T-helper 1 cell treated with Interleukin-12 subunit alpha and Interleukin-12 subunit beta and Interleukin-4 antibody, amounts not matched to agents 30 μg/mL and 1 μg/mL, for 36 hours (primary cell): ENCODE measurements at regions not wholly inside any gene's neighbourhood (a gene's known extent, or its start where the extent isn't known, plus 50 kb on each side); places are given as distances from the start of the nearest gene placed in this dataset.

Source experiments
- H3K27ac Mint-ChIP-seq: one replicate; pipeline ENCODE4 v1.8.0; 2021; ENCODE audit warnings: mild to moderate bottlenecking, mixed read lengths
- H3K27me3 Mint-ChIP-seq: one replicate; pipeline ENCODE4 v1.8.0; 2021; ENCODE audit warnings: low read depth, mixed read lengths
- H3K36me3 Mint-ChIP-seq: one replicate; pipeline ENCODE4 v1.8.0; 2021; ENCODE audit warnings: low read depth, mixed read lengths
- H3K4me1 Mint-ChIP-seq: one replicate; pipeline ENCODE4 v1.8.0; 2021; ENCODE audit warnings: low read depth, mixed read lengths
- H3K4me3 Mint-ChIP-seq: one replicate; pipeline ENCODE4 v1.8.0; 2021; ENCODE audit warnings: mild to moderate bottlenecking, moderate library complexity, mixed read lengths
- H3K9me3 Mint-ChIP-seq: one replicate; pipeline ENCODE4 v1.8.0; 2021; ENCODE audit warnings: mixed read lengths

DNA sequence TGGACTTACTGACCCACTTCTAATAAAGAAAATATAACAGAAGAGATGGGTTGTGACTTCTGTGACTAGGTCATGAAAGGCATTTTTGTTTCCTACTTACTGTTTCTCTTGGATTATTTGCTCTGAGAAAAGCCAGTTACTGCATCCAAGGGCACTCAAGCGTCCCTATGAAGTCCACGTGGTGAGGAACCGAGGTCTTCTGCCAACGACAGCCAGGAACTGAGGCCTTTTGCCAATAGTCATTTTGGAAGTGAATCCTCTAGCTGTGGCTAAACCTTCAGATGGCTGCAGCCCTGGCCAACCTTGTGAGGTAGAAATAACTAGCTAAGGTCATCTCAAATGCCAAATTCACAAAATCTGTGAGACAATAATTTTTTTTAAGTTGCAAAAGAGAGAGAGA, 449.8 kb upstream of the RGPD4 start:
- H3K4me1 Mint-ChIP-seq: no peaks in the 10 kb centered on the region
- H3K4me3 Mint-ChIP-seq: no peak overlapping the region
- H3K27ac Mint-ChIP-seq: no peak overlapping the region
- no peaks in the 10 kb centered on the region for H3K27me3 Mint-ChIP-seq
- H3K9me3 Mint-ChIP-seq: peaks cover 4% of the 10 kb centered on the region
- H3K36me3 Mint-ChIP-seq: no peaks in the 10 kb centered on the region

- peaks cover 4% of the 10 kb centered on the region for H3K9me3 Mint-ChIP-seq
- H3K4me1 Mint-ChIP-seq: no peaks in the 10 kb centered on the region
- H3K36me3 Mint-ChIP-seq: no peaks in the 10 kb centered on the region
- H3K4me3 Mint-ChIP-seq: no peak overlapping the region
- H3K27ac Mint-ChIP-seq: no peak overlapping the region
- no peaks in the 10 kb centered on the region for H3K27me3 Mint-ChIP-seq
Measured at GRCh38 chr2:107380912-107381311, 445.8 kb upstream of the RGPD4 start.

DNA sequence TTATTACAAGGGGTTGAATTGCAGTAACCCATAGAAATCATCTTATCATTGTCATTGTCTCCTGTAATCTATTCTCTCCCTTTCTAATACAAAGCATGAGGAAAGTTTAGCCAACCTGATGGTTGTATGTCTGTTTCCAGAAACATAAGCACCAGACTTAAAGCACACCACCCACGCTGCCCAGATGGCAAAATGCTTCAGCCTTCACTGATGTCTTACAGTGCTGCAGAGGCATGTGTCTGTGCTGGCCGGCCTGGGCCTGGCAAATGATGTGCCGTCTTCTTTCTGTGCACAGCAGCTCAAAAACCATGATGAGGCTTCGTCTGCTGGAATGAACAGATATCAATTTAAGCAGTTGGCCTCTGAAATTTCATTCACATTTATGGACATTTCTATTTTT, 443.0 kb upstream of the RGPD4 start:
- no peak overlapping the region for H3K4me3 Mint-ChIP-seq
- no peaks in the 10 kb centered on the region for H3K36me3 Mint-ChIP-seq
- no peak overlapping the region for H3K27ac Mint-ChIP-seq

DNA sequence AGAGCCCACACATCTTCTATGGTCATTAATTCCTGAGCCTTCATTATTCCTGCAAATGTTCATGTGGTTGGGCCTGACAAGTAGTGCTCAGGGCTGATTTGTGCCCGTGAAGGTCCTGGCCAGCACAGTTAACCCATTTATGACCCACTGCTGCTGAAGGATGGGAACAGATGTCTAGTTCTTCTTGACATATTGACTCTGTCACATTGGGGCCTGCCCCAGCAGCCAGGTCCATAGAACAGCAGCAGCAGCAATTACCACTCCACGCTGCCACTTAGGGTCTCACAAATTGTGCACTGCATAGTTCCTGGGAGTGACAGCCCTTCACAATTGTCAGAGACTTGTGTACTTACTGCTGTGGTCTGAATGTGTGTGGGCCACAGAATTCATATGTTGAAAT, 442.3 kb upstream of the RGPD4 start:
- H3K4me1 Mint-ChIP-seq: no peaks in the 10 kb centered on the region
- no peaks in the 10 kb centered on the region for H3K36me3 Mint-ChIP-seq
- no peak overlapping the region for H3K27ac Mint-ChIP-seq
- no peak overlapping the region for H3K4me3 Mint-ChIP-seq
- no peaks in the 10 kb centered on the region for H3K27me3 Mint-ChIP-seq
- H3K9me3 Mint-ChIP-seq: peaks cover 4% of the 10 kb centered on the region

More for the DNA sequence above, 443.0 kb upstream of the RGPD4 start:
- Mint-ChIP-seq H3K9me3 (peaks cover 4% of the 10 kb centered on the region), H3K4me1 (no peaks in the 10 kb centered on the region), H3K27me3 (no peaks in the 10 kb centered on the region)

- Mint-ChIP-seq H3K4me3 (no peak overlapping the region), H3K27me3 (no peaks in the 10 kb centered on the region), H3K9me3 (peaks cover 4% of the 10 kb centered on the region), H3K4me1 (no peaks in the 10 kb centered on the region), H3K27ac (no peak overlapping the region), H3K36me3 (no peaks in the 10 kb centered on the region)
Measured at GRCh38 chr2:107385921-107386320, 440.8 kb upstream of the RGPD4 start.

- Mint-ChIP-seq H3K9me3 (no peaks in the 10 kb centered on the region), H3K27ac (no peak overlapping the region), H3K4me3 (no peak overlapping the region), H3K36me3 (no peaks in the 10 kb centered on the region), H3K27me3 (no peaks in the 10 kb centered on the region), H3K4me1 (no peaks in the 10 kb centered on the region)
Measured at GRCh38 chr2:107392241-107392704, 434.4 kb upstream of the RGPD4 start.

DNA sequence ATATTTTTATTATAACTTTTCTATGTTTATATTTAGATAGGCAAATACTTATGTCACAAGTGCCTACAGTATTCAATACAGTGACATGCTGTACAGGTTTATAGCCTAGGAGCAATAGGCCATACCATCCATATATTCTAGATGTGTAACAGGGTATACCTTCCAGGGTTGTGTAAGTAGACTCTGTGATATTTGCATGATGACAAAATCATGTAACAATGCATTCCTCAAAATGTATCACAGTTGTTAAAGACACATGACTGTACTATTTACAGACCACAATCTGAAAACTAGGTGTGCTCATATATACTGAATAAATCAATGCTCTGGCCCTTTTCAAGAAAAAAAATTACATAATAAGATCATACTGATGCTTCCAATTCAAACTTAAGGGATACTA, 433.2 kb upstream of the RGPD4 start:
- Mint-ChIP-seq H3K4me3 (no peak overlapping the region), H3K27ac (no peak overlapping the region), H3K4me1 (no peaks in the 10 kb centered on the region), H3K27me3 (no peaks in the 10 kb centered on the region), H3K9me3 (no peaks in the 10 kb centered on the region), H3K36me3 (no peaks in the 10 kb centered on the region)

- Mint-ChIP-seq H3K4me3 (no peak overlapping the region), H3K9me3 (no peaks in the 10 kb centered on the region), H3K27me3 (no peaks in the 10 kb centered on the region), H3K27ac (no peak overlapping the region), H3K36me3 (no peaks in the 10 kb centered on the region), H3K4me1 (no peaks in the 10 kb centered on the region)
Measured at GRCh38 chr2:107398683-107399082, 428.0 kb upstream of the RGPD4 start.

- H3K9me3 Mint-ChIP-seq: no peaks in the 10 kb centered on the region
- H3K27me3 Mint-ChIP-seq: no peaks in the 10 kb centered on the region
- no peaks in the 10 kb centered on the region for H3K36me3 Mint-ChIP-seq
- H3K4me1 Mint-ChIP-seq: no peaks in the 10 kb centered on the region
- H3K4me3 Mint-ChIP-seq: no peak overlapping the region
- H3K27ac Mint-ChIP-seq: no peak overlapping the region
Measured at GRCh38 chr2:107402330-107402729, 424.4 kb upstream of the RGPD4 start.

- Mint-ChIP-seq H3K27ac (no peak overlapping the region), H3K27me3 (no peaks in the 10 kb centered on the region), H3K9me3 (no peaks in the 10 kb centered on the region), H3K4me1 (no peaks in the 10 kb centered on the region), H3K4me3 (no peak overlapping the region), H3K36me3 (no peaks in the 10 kb centered on the region)
Measured at GRCh38 chr2:107405261-107405660, 421.4 kb upstream of the RGPD4 start.

DNA sequence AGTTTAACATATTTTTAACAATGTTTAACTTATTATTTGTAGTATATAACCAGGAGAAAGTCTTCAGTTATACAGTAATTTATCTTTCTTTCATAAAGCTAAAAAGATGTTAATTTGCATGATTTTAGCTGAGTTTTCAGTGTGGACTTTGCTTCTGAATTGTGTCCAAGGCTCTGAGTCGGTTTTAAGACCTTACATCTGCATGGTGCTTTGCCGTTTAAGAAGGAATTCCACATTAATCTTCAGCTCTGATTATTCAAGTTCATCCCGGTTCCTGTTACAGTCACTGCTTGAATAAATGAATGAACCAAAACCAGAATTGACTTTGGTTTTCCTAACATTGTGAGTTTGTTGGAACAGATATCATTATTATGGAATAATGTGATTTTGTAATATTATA, 419.7 kb upstream of the RGPD4 start:
- H3K27me3 Mint-ChIP-seq: no peaks in the 10 kb centered on the region
- H3K4me1 Mint-ChIP-seq: no peaks in the 10 kb centered on the region
- H3K4me3 Mint-ChIP-seq: no peak overlapping the region
- H3K27ac Mint-ChIP-seq: no peak overlapping the region
- H3K36me3 Mint-ChIP-seq: no peaks in the 10 kb centered on the region
- no peaks in the 10 kb centered on the region for H3K9me3 Mint-ChIP-seq

GRCh38 chr2:107407974-107408373, 418.7 kb upstream of the RGPD4 start:
- H3K27ac Mint-ChIP-seq: no peak overlapping the region
- H3K9me3 Mint-ChIP-seq: no peaks in the 10 kb centered on the region
- H3K4me3 Mint-ChIP-seq: no peak overlapping the region
- H3K36me3 Mint-ChIP-seq: no peaks in the 10 kb centered on the region
- no peaks in the 10 kb centered on the region for H3K27me3 Mint-ChIP-seq
- no peaks in the 10 kb centered on the region for H3K4me1 Mint-ChIP-seq

- H3K4me3 Mint-ChIP-seq: no peak overlapping the region
- no peaks in the 10 kb centered on the region for H3K27me3 Mint-ChIP-seq
- H3K9me3 Mint-ChIP-seq: no peaks in the 10 kb centered on the region
- H3K36me3 Mint-ChIP-seq: no peaks in the 10 kb centered on the region
- no peaks in the 10 kb centered on the region for H3K4me1 Mint-ChIP-seq
- no peak overlapping the region for H3K27ac Mint-ChIP-seq
Measured at GRCh38 chr2:107411267-107411666, 415.4 kb upstream of the RGPD4 start.

DNA sequence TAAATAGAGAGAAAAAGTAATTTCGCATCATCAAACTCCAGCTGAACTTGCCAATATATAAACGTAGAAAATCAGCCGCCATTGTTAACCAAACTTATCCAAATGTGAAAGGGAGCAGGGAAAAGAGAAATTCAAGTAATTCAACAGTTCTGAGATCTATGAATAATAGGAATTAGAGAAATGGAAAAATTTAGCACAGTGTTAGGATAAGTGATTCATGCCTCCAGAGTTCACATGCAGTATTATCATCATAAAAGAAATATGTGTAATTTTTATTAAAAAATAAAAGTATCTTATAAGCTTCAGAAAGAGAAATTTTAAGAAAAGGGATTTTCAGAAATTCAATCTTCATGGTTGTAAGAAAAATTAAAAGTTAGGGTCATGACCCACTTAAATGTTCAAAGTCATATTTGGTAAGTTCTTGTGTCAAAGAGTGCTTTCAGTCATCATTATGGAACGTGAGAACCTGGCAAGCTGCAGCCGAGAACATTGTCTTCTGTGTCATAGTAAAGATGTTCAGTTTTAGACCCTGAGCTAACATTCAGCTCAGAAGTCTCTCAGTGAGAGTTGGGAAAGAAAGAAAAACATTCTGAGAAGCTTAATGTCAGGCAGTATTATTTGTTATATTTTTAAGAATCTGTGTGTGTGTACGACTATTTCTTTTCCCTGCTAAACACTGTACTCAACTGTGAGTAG, 414.3 kb upstream of the RGPD4 start:
- Mint-ChIP-seq H3K9me3 (no peaks in the 10 kb centered on the region), H3K4me3 (no peak overlapping the region), H3K4me1 (no peaks in the 10 kb centered on the region), H3K27me3 (no peaks in the 10 kb centered on the region), H3K27ac (no peak overlapping the region), H3K36me3 (no peaks in the 10 kb centered on the region)

GRCh38 chr2:107412981-107413380, 413.7 kb upstream of the RGPD4 start:
- Mint-ChIP-seq H3K4me3 (no peak overlapping the region), H3K27me3 (no peaks in the 10 kb centered on the region), H3K27ac (no peak overlapping the region), H3K4me1 (no peaks in the 10 kb centered on the region), H3K36me3 (no peaks in the 10 kb centered on the region), H3K9me3 (no peaks in the 10 kb centered on the region)

GRCh38 chr2:107414376-107414775, 412.3 kb upstream of the RGPD4 start:
- Mint-ChIP-seq H3K36me3 (no peaks in the 10 kb centered on the region), H3K27ac (no peak overlapping the region), H3K27me3 (no peaks in the 10 kb centered on the region), H3K9me3 (no peaks in the 10 kb centered on the region), H3K4me1 (no peaks in the 10 kb centered on the region), H3K4me3 (no peak overlapping the region)
